ENCODE measurements at regions not wholly inside any gene's neighbourhood (a gene's known extent, or its start where the extent isn't known, plus 50 kb on each side); places are given as distances from the start of the nearest gene placed in this dataset.
A peak's percentile ranks its signal among the peaks of the same experiment; 100 is the strongest.

- no peak for DNase-seq (ENCODE audit: low read depth in 2 of 2)
Measured at GRCh38 chr20:39278230-39278788, 316.2 kb downstream of the DHX35 start.

GRCh38 chr20:39277185-39277584 lies 315.0 kb downstream of the DHX35 start:
- no peak for DNase-seq (ENCODE audit: low read depth in 2 of 2)

- DNase-seq (ENCODE audit: low read depth in 2 of 2) = no peak
Measured at GRCh38 chr20:39270837-39271604, 308.9 kb downstream of the DHX35 start.

- DNase-seq (ENCODE audit: low read depth in 2 of 2) = no peak
Measured at GRCh38 chr20:39269493-39270217, 307.5 kb downstream of the DHX35 start.

- peak in 1 of 2 donors; percentile 52 for DNase-seq (ENCODE audit: low read depth in 2 of 2)
Measured at GRCh38 chr20:39268981-39269461, 306.9 kb downstream of the DHX35 start.

- DNase-seq (ENCODE audit: low read depth in 2 of 2) = peak; percentile 31 to 80
Measured at GRCh38 chr20:39268491-39268951, 306.4 kb downstream of the DHX35 start.

GRCh38 chr20:39266989-39267388 lies 304.8 kb downstream of the DHX35 start:
- DNase-seq (ENCODE audit: low read depth in 2 of 2) = no peak

- DNase-seq (ENCODE audit: low read depth in 2 of 2) = peak; percentile 78 to 86
Measured at GRCh38 chr20:39264506-39265172, 302.5 kb downstream of the DHX35 start.

GRCh38 chr20:39263076-39263475 lies 300.9 kb downstream of the DHX35 start:
- DNase-seq (ENCODE audit: low read depth in 2 of 2) = no peak

GRCh38 chr20:39259808-39260207 lies 297.7 kb downstream of the DHX35 start:
- no peak for DNase-seq (ENCODE audit: low read depth in 2 of 2)

- no peak for DNase-seq (ENCODE audit: low read depth in 2 of 2)
Measured at GRCh38 chr20:39259010-39259803, 297.1 kb downstream of the DHX35 start.

- DNase-seq (ENCODE audit: low read depth in 2 of 2) = no peak
Measured at GRCh38 chr20:39258253-39258652, 296.1 kb downstream of the DHX35 start.

GRCh38 chr20:39253051-39253755 lies 291.1 kb downstream of the DHX35 start:
- no peak for DNase-seq (ENCODE audit: low read depth in 2 of 2)

- DNase-seq (ENCODE audit: low read depth in 2 of 2) = no peak
Measured at GRCh38 chr20:39252035-39252434, 289.9 kb downstream of the DHX35 start.

- DNase-seq (ENCODE audit: low read depth in 2 of 2) = no peak
Measured at GRCh38 chr20:39249798-39250197, 287.7 kb downstream of the DHX35 start.

GRCh38 chr20:39248862-39249485 lies 286.8 kb downstream of the DHX35 start:
- DNase-seq (ENCODE audit: low read depth in 2 of 2) = no peak

- DNase-seq (ENCODE audit: low read depth in 2 of 2) = no peak
Measured at GRCh38 chr20:39248171-39248861, 286.2 kb downstream of the DHX35 start.

- DNase-seq (ENCODE audit: low read depth in 2 of 2) = no peak
Measured at GRCh38 chr20:39246436-39246835, 284.3 kb downstream of the DHX35 start.

- no peak for DNase-seq (ENCODE audit: low read depth in 2 of 2)
Measured at GRCh38 chr20:39245685-39246311, 283.7 kb downstream of the DHX35 start.

Data from lung microvascular endothelial cell (primary cell).